Keratinocyte (primary cell): ENCODE measurements at regions not wholly inside any gene's neighbourhood (a gene's known extent, or its start where the extent isn't known, plus 50 kb on each side); places are given as distances from the start of the nearest gene placed in this dataset.

ENCODE experiments used
- DNase-seq: peaks from one replicate; pipeline ENCODE4 v3.0.0-alpha.2; 2011; ENCODE audit warnings: low read depth, missing footprints, low spot score
- FAIRE-seq: peaks from 2 replicates; lab custom pipeline; 2011; peaks lifted over from hg19 to GRCh38; lab: Jason Lieb, UNC
- H2AFZ ChIP-seq: 2 replicates; pipeline ENCODE4 v1.6.0; 2012; ENCODE audit warnings: low read length, control low read depth, inconsistent platforms; ENCODE audit not compliant: control insufficient read depth
- H3K27ac ChIP-seq: 2 replicates; pipeline ENCODE4 v1.5.1; 2011; ENCODE audit warnings: low read length; ENCODE audit not compliant: control insufficient read depth, insufficient read depth
- H3K27me3 ChIP-seq: 3 replicates; pipeline ENCODE4 v1.6.0; 2011; ENCODE audit warnings: low read length; ENCODE audit not compliant: control insufficient read depth, insufficient read depth; ENCODE audit errors: extremely low read depth
- H3K36me3 ChIP-seq, 2 experiments: 2 replicates in 1 of 2; 3 replicates in 1 of 2; pipeline ENCODE4 v1.5.1; 2011; ENCODE audit warnings: low read length in 2 of 2, mild to moderate bottlenecking in 1 of 2; ENCODE audit not compliant: control insufficient read depth in 2 of 2, insufficient read depth in 2 of 2; ENCODE audit errors: extremely low read depth in 1 of 2
- H3K4me1 ChIP-seq: 3 replicates; pipeline ENCODE4 v1.5.1; 2011; ENCODE audit warnings: low read length; ENCODE audit not compliant: control insufficient read depth, insufficient read depth; ENCODE audit errors: extremely low read depth
- H3K4me2 ChIP-seq: 3 replicates; pipeline ENCODE4 v1.6.0; 2011; ENCODE audit warnings: low read depth, low read length; ENCODE audit not compliant: control insufficient read depth, insufficient read depth; ENCODE audit errors: extremely low read depth
- H3K4me3 ChIP-seq, 3 experiments: fragments of 200-600 bp in 1 of 3; sonication (generic) in 1 of 3; 2 replicates in 2 of 3; 3 replicates in 1 of 3; pipeline ENCODE4 v1.5.1; 2011 to 2016; ENCODE audit warnings: low read length in 3 of 3, mild to moderate bottlenecking in 3 of 3, control low read depth in 2 of 3, inconsistent platforms in 1 of 3, low read depth in 1 of 3, mixed read lengths in 1 of 3, mixed run types in 1 of 3, moderate library complexity in 1 of 3; ENCODE audit not compliant: control insufficient read depth in 2 of 3, insufficient read depth in 2 of 3; ENCODE audit errors: extremely low read depth in 1 of 3
- H3K79me2 ChIP-seq: 2 replicates; pipeline ENCODE4 v1.6.0; 2012; ENCODE audit warnings: low read length; ENCODE audit not compliant: control insufficient read depth, insufficient read depth
- H3K9ac ChIP-seq: 3 replicates; pipeline ENCODE4 v1.6.0; 2011; ENCODE audit warnings: low read length; ENCODE audit not compliant: control insufficient read depth, insufficient read depth; ENCODE audit errors: extremely low read depth
- H3K9me1 ChIP-seq: 3 replicates; pipeline ENCODE4 v1.6.0; 2011; ENCODE audit warnings: low read length; ENCODE audit not compliant: control insufficient read depth, insufficient read depth; ENCODE audit errors: extremely low read depth
- H3K9me3 ChIP-seq: 2 replicates; pipeline ENCODE4 v1.5.1; 2012; ENCODE audit warnings: low read depth, low read length; ENCODE audit not compliant: control insufficient read depth
- H4K20me1 ChIP-seq: 3 replicates; pipeline ENCODE4 v1.6.0; 2011; ENCODE audit warnings: low read length; ENCODE audit not compliant: control insufficient read depth, insufficient read depth; ENCODE audit errors: extremely low read depth
- EZH2 ChIP-seq: IDR thresholded peaks from one replicate; pipeline ENCODE4 v1.6.1; 2012; ENCODE audit warnings: inconsistent platforms, mild to moderate bottlenecking, low read length, moderate library complexity
- dilution Hi-C: fragments of 300-500 bp; cut with MboI; formaldehyde crosslinking; loops from one replicate; pipeline ENCODE4 v1.7.0; 2020; ENCODE audit warnings: low sequenced_read_pairs; ENCODE audit not compliant: extremely low pct_ligation_motif_present
- TF ChIP-seq, protein P1 (sequence below), 3 experiments: IDR thresholded peaks in 1 of 3; conservative IDR thresholded peaks in 1 of 3; optimal IDR thresholded peaks in 1 of 3; 2 replicates in 2 of 3; 3 replicates in 1 of 3; pipeline versions ENCODE3 to v1.5.1; 2011; ENCODE audit warnings: low read length in 3 of 3, mild to moderate bottlenecking in 3 of 3, moderate library complexity in 2 of 3, control low read depth in 1 of 3, inconsistent platforms in 1 of 3; ENCODE audit not compliant: insufficient read depth in 2 of 3; ENCODE audit errors: extremely low read depth in 1 of 3

- DNase-seq: no peak
- Histone ChIP-seq H3K4me3 (no peak overlapping the region), H3K4me1 (peaks cover 13% of the 10 kb centered on the region), H3K27ac (no peak overlapping the region), H3K36me3 (no peaks in the 10 kb centered on the region), H3K9ac (no peak overlapping the region), H4K20me1 (no peaks in the 10 kb centered on the region), H3K9me3 (no peaks in the 10 kb centered on the region), H2AFZ (no peak overlapping the region), H3K79me2 (no peaks in the 10 kb centered on the region), H3K9me1 (no peaks in the 10 kb centered on the region), H3K4me2 (no peak overlapping the region), H3K27me3 (no peaks in the 10 kb centered on the region)
- TF ChIP-seq, protein P1, sequence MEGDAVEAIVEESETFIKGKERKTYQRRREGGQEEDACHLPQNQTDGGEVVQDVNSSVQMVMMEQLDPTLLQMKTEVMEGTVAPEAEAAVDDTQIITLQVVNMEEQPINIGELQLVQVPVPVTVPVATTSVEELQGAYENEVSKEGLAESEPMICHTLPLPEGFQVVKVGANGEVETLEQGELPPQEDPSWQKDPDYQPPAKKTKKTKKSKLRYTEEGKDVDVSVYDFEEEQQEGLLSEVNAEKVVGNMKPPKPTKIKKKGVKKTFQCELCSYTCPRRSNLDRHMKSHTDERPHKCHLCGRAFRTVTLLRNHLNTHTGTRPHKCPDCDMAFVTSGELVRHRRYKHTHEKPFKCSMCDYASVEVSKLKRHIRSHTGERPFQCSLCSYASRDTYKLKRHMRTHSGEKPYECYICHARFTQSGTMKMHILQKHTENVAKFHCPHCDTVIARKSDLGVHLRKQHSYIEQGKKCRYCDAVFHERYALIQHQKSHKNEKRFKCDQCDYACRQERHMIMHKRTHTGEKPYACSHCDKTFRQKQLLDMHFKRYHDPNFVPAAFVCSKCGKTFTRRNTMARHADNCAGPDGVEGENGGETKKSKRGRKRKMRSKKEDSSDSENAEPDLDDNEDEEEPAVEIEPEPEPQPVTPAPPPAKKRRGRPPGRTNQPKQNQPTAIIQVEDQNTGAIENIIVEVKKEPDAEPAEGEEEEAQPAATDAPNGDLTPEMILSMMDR (optimal IDR thresholded peaks at IDR 0.05 in 1 of 3, IDR thresholded peaks at IDR 0.05 in 1 of 3, conservative IDR thresholded peaks at IDR 0.05 in 1 of 3; ENCODE audit: extremely low read depth in 1 of 3, insufficient read depth in 2 of 3, low read length in 3 of 3): no peak
- TF ChIP-seq EZH2: no peak
- dilution Hi-C loops: no loop called here
- no peak for FAIRE-seq
These were observed 218.6 kb upstream of the CITED2 start for GRCh38 chr6:139593081-139593480.

DNA sequence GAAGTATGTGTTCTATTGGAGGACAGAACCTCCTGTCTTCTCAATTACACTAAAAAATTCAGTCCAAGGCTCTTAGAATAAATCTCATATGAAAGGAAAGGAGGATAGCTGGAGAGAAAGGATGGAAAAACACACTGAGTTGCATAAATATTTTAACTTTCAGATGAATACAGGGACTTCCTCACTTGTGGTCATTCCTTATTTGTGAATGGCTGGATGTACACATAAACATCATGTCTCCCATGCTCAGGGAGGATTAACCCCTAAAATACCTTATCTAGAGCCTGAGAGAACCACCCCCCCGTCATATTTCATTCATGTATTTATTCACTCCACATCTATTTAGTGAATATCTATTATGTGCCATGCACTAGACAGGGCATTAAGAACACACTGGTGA lies 217.6 kb upstream of the CITED2 start:
- Histone ChIP-seq H3K9me1 (no peaks in the 10 kb centered on the region), H2AFZ (no peak overlapping the region), H3K27ac (no peak overlapping the region), H3K9ac (no peak overlapping the region), H4K20me1 (no peaks in the 10 kb centered on the region), H3K4me1 (peaks cover 10% of the 10 kb centered on the region), H3K27me3 (no peaks in the 10 kb centered on the region), H3K79me2 (no peaks in the 10 kb centered on the region), H3K9me3 (no peaks in the 10 kb centered on the region), H3K4me3 (no peak overlapping the region), H3K4me2 (no peak overlapping the region), H3K36me3 (no peaks in the 10 kb centered on the region)
- dilution Hi-C loops: no loop called here
- DNase-seq: no peak
- no peak for FAIRE-seq
- no peak for TF ChIP-seq EZH2
- TF ChIP-seq, protein P1 (optimal IDR thresholded peaks at IDR 0.05 in 1 of 3, IDR thresholded peaks at IDR 0.05 in 1 of 3, conservative IDR thresholded peaks at IDR 0.05 in 1 of 3; ENCODE audit: extremely low read depth in 1 of 3, insufficient read depth in 2 of 3, low read length in 3 of 3): no peak
